Spleen (tissue), 11 donors: ENCODE measurements at regions not wholly inside any gene's neighbourhood (a gene's known extent, or its start where the extent isn't known, plus 50 kb on each side); places are given as distances from the start of the nearest gene placed in this dataset.

ENCODE experiments used
- DNase-seq: peaks from one replicate; pipeline ENCODE4 v3.0.0-alpha.2; 2020
- H3K27ac ChIP-seq, 8 donors: fragments of 200-600 bp; sonication (generic) in 7 of 8; 1 replicate in 4 of 8; 2 replicates in 4 of 8; pipeline versions ENCODE4 v1.5.0 to v1.8.0; 2016 to 2021; ENCODE audit warnings: inconsistent platforms in 4 of 8, mild to moderate bottlenecking in 4 of 8, moderate library complexity in 1 of 8
- H3K27me3 ChIP-seq, 7 donors: fragments of 200-600 bp; sonication (generic) in 6 of 7; replicated peaks in 1 of 7; 1 replicate in 4 of 7; 2 replicates in 3 of 7; pipeline versions ENCODE4 v1.5.0 to v1.8.0; 2016 to 2021; ENCODE audit warnings: inconsistent platforms in 3 of 7, mild to moderate bottlenecking in 1 of 7
- H3K36me3 ChIP-seq, 6 donors: fragments of 200-600 bp; sonication (generic) in 5 of 6; 1 replicate in 4 of 6; 2 replicates in 2 of 6; pipeline versions ENCODE4 v1.5.0 to v1.8.0; 2016 to 2021; ENCODE audit warnings: inconsistent platforms in 2 of 6
- H3K4me1 ChIP-seq, 6 donors: fragments of 200-600 bp; sonication (generic) in 5 of 6; 1 replicate in 3 of 6; 2 replicates in 3 of 6; pipeline versions ENCODE4 v1.5.0 to v1.8.0; 2016 to 2021; ENCODE audit warnings: inconsistent platforms in 3 of 6
- H3K4me3 ChIP-seq, 8 donors: fragments of 200-600 bp; sonication (generic) in 7 of 8; 1 replicate in 4 of 8; 2 replicates in 4 of 8; pipeline versions ENCODE4 v1.5.0 to v1.8.0; 2016 to 2021; ENCODE audit warnings: inconsistent platforms in 4 of 8, mild to moderate bottlenecking in 4 of 8, moderate library complexity in 2 of 8
- H3K9me3 ChIP-seq, 8 donors: fragments of 200-600 bp; sonication (generic) in 7 of 8; 1 replicate in 4 of 8; 2 replicates in 4 of 8; pipeline versions ENCODE4 v1.5.0 to v1.8.0; 2016 to 2021; ENCODE audit warnings: inconsistent platforms in 4 of 8
- POLR2A ChIP-seq, 3 donors: fragments of 450-650 bp; IDR thresholded peaks; one replicate each; pipeline ENCODE4 v1.5.1; 2017; ENCODE audit warnings: antibody characterized with exemption in 3 of 3, mild to moderate bottlenecking in 1 of 3
- POLR2AphosphoS5 ChIP-seq, 3 donors: sonication (generic); formaldehyde crosslinking; IDR thresholded peaks; one replicate each; pipeline ENCODE4 v1.5.1; 2017; ENCODE audit warnings: antibody characterized with exemption in 3 of 3
- WGBS, 5 donors: extraction: QIAGEN DNeasy Blood & Tissue Kit in 3 of 5; methylation state at CpG; one replicate each; pipeline versions ENCODE4 v1.1.5 to v1.1.7; 2013 to 2018; 5-methylcytosine and 5-hydroxymethylcytosine counted together
- intact Hi-C: fragments of 100-400 bp; cut with DNase I; formaldehyde crosslinking; loops from one replicate; pipeline ENCODE4 v1.15.0; 2023; ENCODE audit warnings: low total_unique reads
- TF ChIP-seq, protein P1 (sequence below), 11 experiments: fragments of 200-600 bp in 7 of 11; fragments of 450-650 bp in 4 of 11; sonication (generic) in 4 of 11; IDR thresholded peaks in 8 of 11; conservative IDR thresholded peaks in 3 of 11; 1 replicate in 7 of 11; 2 replicates in 4 of 11; pipeline versions ENCODE4 v1.4.0 to v1.8.0; 2016 to 2021; ENCODE audit warnings: antibody characterized with exemption in 11 of 11, inconsistent platforms in 4 of 11, mild to moderate bottlenecking in 1 of 11
- donor health status: healthy with polysubstance abuse.
- donor health status: DM: no; HTN: no; CAD: no; lungs with moderate emphysema.
- donor health status: DM: no; HTN: no; CAD: no.
- donor health status: Bipolar disorder and iron deficiency.
- donor health status: healthy.
- donor health status: DM: no; HTN: no; CAD: no.
- donor health status: DM: yes; HTN: yes; CAD: no.

DNA sequence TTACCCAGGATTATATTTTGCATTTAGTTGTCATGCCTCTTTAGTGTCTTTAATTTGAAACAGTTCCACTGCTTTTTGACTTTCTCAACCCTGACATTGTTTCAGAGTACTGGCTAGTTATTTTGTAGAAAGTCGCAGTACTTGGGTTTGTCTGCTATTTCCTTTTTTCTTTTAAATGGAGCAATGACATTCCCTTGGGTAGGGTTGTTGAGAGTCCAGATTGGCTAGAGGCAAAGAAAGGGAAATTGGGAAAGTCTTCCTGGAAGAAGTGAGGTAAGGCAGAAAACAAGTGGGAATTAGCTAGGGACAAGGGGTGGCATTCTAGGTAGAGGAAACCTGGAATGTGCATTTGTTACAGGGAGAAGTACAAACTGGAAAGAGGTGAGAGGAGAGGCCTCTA lies 245.9 kb downstream of the EMP1 start:
- 53 to 77% (median 68%) methylated on average over 1 of the region's 1 CpG for WGBS, 5 donors

DNA sequence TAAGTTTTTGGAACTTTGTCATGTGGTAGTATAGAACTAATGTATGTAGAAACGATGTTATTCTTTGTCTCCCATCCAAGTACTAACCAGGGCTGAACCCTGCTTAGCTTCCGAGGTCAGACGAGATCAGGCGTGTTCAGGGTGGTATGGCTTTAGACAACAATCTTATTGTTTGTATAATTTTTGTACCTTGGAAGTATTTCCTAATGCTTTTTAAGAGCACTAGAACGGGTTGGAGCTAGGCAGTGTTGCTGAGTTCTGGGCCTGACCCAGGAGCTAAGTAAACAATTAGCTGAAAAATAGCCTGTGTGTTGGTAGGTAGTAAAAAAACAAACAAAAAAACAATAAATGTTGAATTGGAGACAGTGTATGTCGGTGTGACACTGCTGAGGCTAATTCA lies 244.3 kb downstream of the EMP1 start:
- Histone ChIP-seq H3K9me3 (peaks cover 0 to 2% (median 0%) of the 10 kb centered on the region in 8 donors), H3K36me3 (no peaks in the 10 kb centered on the region), H3K4me3 (no peak overlapping the region), H3K27me3 (no peaks in the 10 kb centered on the region), H3K27ac (no peak overlapping the region), H3K4me1 (no peaks in the 10 kb centered on the region)
- TF ChIP-seq, protein P1, sequence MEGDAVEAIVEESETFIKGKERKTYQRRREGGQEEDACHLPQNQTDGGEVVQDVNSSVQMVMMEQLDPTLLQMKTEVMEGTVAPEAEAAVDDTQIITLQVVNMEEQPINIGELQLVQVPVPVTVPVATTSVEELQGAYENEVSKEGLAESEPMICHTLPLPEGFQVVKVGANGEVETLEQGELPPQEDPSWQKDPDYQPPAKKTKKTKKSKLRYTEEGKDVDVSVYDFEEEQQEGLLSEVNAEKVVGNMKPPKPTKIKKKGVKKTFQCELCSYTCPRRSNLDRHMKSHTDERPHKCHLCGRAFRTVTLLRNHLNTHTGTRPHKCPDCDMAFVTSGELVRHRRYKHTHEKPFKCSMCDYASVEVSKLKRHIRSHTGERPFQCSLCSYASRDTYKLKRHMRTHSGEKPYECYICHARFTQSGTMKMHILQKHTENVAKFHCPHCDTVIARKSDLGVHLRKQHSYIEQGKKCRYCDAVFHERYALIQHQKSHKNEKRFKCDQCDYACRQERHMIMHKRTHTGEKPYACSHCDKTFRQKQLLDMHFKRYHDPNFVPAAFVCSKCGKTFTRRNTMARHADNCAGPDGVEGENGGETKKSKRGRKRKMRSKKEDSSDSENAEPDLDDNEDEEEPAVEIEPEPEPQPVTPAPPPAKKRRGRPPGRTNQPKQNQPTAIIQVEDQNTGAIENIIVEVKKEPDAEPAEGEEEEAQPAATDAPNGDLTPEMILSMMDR (IDR thresholded peaks at IDR 0.05 in 8 of 11, conservative IDR thresholded peaks at IDR 0.05 in 3 of 11), result no peak
- TF ChIP-seq POLR2A (IDR thresholded peaks at IDR 0.05), result no peak
- DNase-seq, result no peak
- intact Hi-C loops, result no loop called here
- WGBS, 5 donors, result 80 to 89% (median 84%) methylated on average over 6 of the region's 6 CpGs

More for the DNA sequence above, 245.9 kb downstream of the EMP1 start:
- no peaks in the 10 kb centered on the region for H3K27me3 ChIP-seq
- H3K4me3 ChIP-seq, result no peak overlapping the region
- no peak overlapping the region for H3K27ac ChIP-seq
- no peaks in the 10 kb centered on the region for H3K36me3 ChIP-seq
- intact Hi-C loops, result no loop called here
- H3K9me3 ChIP-seq, result peaks cover 0 to 2% (median 0%) of the 10 kb centered on the region in 8 donors
- no peak for DNase-seq
- no peaks in the 10 kb centered on the region for H3K4me1 ChIP-seq
- TF ChIP-seq, protein P1 (IDR thresholded peaks at IDR 0.05 in 8 of 11, conservative IDR thresholded peaks at IDR 0.05 in 3 of 11), result no peak
- no peak for TF ChIP-seq POLR2AphosphoS5 (IDR thresholded peaks at IDR 0.05)
- TF ChIP-seq POLR2A (IDR thresholded peaks at IDR 0.05), result no peak

DNA sequence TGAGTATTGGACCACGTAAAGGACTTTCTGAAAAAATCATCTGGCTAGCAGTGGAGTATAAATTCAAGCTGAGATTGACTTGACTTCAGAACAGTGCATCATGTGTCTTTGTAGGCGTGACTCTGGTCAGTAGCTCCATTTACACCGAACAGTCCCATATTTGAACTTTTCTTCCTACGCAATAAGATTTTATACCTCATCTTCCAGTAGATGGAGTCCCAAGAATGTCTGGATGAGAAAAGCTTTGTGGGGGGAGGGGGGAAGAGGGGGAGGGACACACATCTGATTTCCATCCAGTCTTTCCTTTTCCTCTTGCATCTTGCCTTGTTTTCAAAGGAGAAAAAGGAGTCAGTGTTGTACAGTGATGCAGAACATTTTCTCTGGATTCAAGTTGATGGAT lies 241.0 kb downstream of the EMP1 start:
- 82 to 93% (median 87%) methylated on average over 4 of the region's 4 CpGs for WGBS, 5 donors
- no peaks in the 10 kb centered on the region for H3K4me1 ChIP-seq

DNA sequence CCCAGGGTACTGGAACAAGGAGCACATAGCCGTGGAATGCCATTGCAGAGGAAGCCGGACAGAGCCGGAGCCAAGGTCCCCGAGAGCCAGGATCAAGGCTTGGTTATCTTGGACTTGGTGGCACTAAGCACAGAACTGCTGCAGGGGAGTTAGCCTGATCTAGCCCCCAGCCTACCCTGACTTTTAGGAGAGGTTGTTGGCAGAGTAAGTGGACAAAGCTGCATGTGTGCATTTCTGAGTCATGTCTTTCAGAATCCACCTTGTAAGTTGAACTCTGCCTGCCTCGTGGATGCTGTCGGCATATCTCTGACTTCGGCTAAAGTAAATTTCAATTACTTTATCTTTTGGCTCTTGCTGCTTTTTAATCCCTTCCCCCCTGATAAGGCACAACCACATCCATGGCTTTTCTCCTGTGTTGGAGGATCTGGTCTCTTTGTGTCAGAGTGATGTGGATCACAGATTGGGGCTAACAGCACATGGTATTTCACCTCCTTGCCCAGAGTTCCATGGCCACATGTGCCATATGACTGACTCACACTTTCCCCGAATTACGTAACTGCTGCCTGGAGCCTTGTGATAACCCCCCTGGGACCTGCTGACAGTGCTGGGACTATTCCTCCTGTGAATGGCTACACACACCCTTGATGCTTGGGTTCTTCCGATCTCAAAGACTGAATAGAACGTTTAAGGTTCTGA lies 240.3 kb downstream of the EMP1 start:
- 83 to 93% (median 87%) methylated on average over 11 of the region's 11 CpGs for WGBS, 5 donors
- DNase-seq, result no peak
- Histone ChIP-seq H3K4me1 (no peaks in the 10 kb centered on the region), H3K27me3 (no peaks in the 10 kb centered on the region), H3K4me3 (no peak overlapping the region), H3K9me3 (no peaks in the 10 kb centered on the region), H3K36me3 (no peaks in the 10 kb centered on the region), H3K27ac (no peak overlapping the region)
- TF ChIP-seq, protein P1 (IDR thresholded peaks at IDR 0.05 in 8 of 11, conservative IDR thresholded peaks at IDR 0.05 in 3 of 11), result no peak
- no peak for TF ChIP-seq POLR2AphosphoS5 (IDR thresholded peaks at IDR 0.05)
- intact Hi-C loops, result no loop called here

More for the DNA sequence above, 241.0 kb downstream of the EMP1 start:
- Histone ChIP-seq H3K9me3 (no peaks in the 10 kb centered on the region), H3K36me3 (no peaks in the 10 kb centered on the region), H3K27ac (no peak overlapping the region), H3K4me3 (no peak overlapping the region), H3K27me3 (no peaks in the 10 kb centered on the region)
- DNase-seq, result no peak
- TF ChIP-seq POLR2AphosphoS5 (IDR thresholded peaks at IDR 0.05) (no peak), POLR2A (IDR thresholded peaks at IDR 0.05) (no peak)
- TF ChIP-seq, protein P1 (IDR thresholded peaks at IDR 0.05 in 8 of 11, conservative IDR thresholded peaks at IDR 0.05 in 3 of 11), result no peak
- intact Hi-C loops, result no loop called here
